Fibroblast of lung (primary cell): ENCODE measurements at regions not wholly inside any gene's neighbourhood (a gene's known extent, or its start where the extent isn't known, plus 50 kb on each side); places are given as distances from the start of the nearest gene placed in this dataset.

ENCODE experiments used
- DNase-seq, 2 donors: peaks; one replicate each; pipeline versions ENCODE4 v3.0.0 to v3.0.0-alpha.2; 2010; ENCODE audit warnings: low read depth in 2 of 2
- H2AFZ ChIP-seq: 2 replicates; pipeline ENCODE4 v1.5.1; 2012; ENCODE audit warnings: low read length, control low read depth, inconsistent platforms
- H3K27ac ChIP-seq: 2 replicates; pipeline ENCODE4 v1.5.1; 2011; ENCODE audit warnings: low read length, control low read depth; ENCODE audit not compliant: insufficient read depth
- H3K27me3 ChIP-seq: 2 replicates; pipeline ENCODE4 v1.5.1; 2011; ENCODE audit warnings: mild to moderate bottlenecking, low read length; ENCODE audit not compliant: control insufficient read depth, insufficient read depth
- H3K36me3 ChIP-seq: 2 replicates; pipeline ENCODE4 v1.5.1; 2011; ENCODE audit warnings: low read length; ENCODE audit not compliant: control insufficient read depth, insufficient read depth
- H3K4me1 ChIP-seq: 2 replicates; pipeline ENCODE4 v1.5.1; 2011; ENCODE audit warnings: low read length; ENCODE audit not compliant: control insufficient read depth, insufficient read depth; ENCODE audit errors: extremely low read depth
- H3K4me2 ChIP-seq: 2 replicates; pipeline ENCODE4 v1.5.1; 2011; ENCODE audit warnings: low read length, control low read depth; ENCODE audit not compliant: insufficient read depth; ENCODE audit errors: extremely low read depth
- H3K4me3 ChIP-seq, 4 experiments: fragments of 200-600 bp in 1 of 4; sonication (generic) in 1 of 4; replicated peaks in 1 of 4; 2 replicates each; pipeline ENCODE4 v1.5.1; 2011 to 2016; ENCODE audit warnings: low read length in 4 of 4, low read depth in 3 of 4, mild to moderate bottlenecking in 3 of 4, control low read depth in 2 of 4, inconsistent platforms in 1 of 4, mixed read lengths in 1 of 4; ENCODE audit not compliant: insufficient read depth in 1 of 4; ENCODE audit errors: control extremely low read depth in 1 of 4
- H3K79me2 ChIP-seq: 2 replicates; pipeline ENCODE4 v1.5.1; 2012; ENCODE audit warnings: mild to moderate bottlenecking, low read length, inconsistent platforms; ENCODE audit not compliant: control insufficient read depth, insufficient read depth
- H3K9ac ChIP-seq: 2 replicates; pipeline ENCODE4 v1.5.1; 2011; ENCODE audit warnings: mild to moderate bottlenecking, low read length, control low read depth; ENCODE audit not compliant: insufficient read depth
- H3K9me3 ChIP-seq: 2 replicates; pipeline ENCODE4 v1.5.1; 2012; ENCODE audit warnings: low read depth, low read length; ENCODE audit not compliant: control insufficient read depth, insufficient read depth
- H4K20me1 ChIP-seq: 2 replicates; pipeline ENCODE4 v1.5.1; 2011; ENCODE audit warnings: low read length; ENCODE audit not compliant: control insufficient read depth, insufficient read depth; ENCODE audit errors: extremely low read depth
- CTCF ChIP-seq, 2 donors: IDR thresholded peaks in 1 of 2; conservative IDR thresholded peaks in 1 of 2; 1 replicate in 1 of 2; 2 replicates in 1 of 2; pipeline ENCODE4 v1.5.1; 2011 to 2012; ENCODE audit warnings: low read length in 2 of 2, control low read depth in 1 of 2, inconsistent platforms in 1 of 2, low read depth in 1 of 2, mild to moderate bottlenecking in 1 of 2
- EZH2 ChIP-seq: IDR thresholded peaks from 2 replicates; pipeline ENCODE4 v1.5.1; 2012; ENCODE audit warnings: low read length, control low read depth, mild to moderate bottlenecking; ENCODE audit errors: missing control alignments

- Histone ChIP-seq H3K4me2 (no peak overlapping the region), H4K20me1 (no peaks in the 10 kb centered on the region), H3K27me3 (no peaks in the 10 kb centered on the region), H3K4me3 (no peak overlapping the region), H2AFZ (no peak overlapping the region), H3K9ac (no peak overlapping the region), H3K36me3 (no peaks in the 10 kb centered on the region), H3K27ac (no peak overlapping the region), H3K9me3 (peaks cover 1% of the 10 kb centered on the region), H3K79me2 (no peaks in the 10 kb centered on the region), H3K4me1 (no peaks in the 10 kb centered on the region)
- TF ChIP-seq CTCF (conservative IDR thresholded peaks at IDR 0.05 in 1 of 2, IDR thresholded peaks at IDR 0.05 in 1 of 2; ENCODE audit: low read depth in 1 of 2, low read length in 2 of 2) (no peak), EZH2 (no peak)
- DNase-seq: no peak
Observed at GRCh38 chr16:35364263-35364662, 1904.9 kb downstream of the TP53TG3F start.

GRCh38 chr16:35365675-35366074 lies 1906.3 kb downstream of the TP53TG3F start:
- no peaks in the 10 kb centered on the region for H3K4me1 ChIP-seq
- no peak overlapping the region for H3K9ac ChIP-seq
- no peaks in the 10 kb centered on the region for H3K27me3 ChIP-seq
- no peak for TF ChIP-seq CTCF (conservative IDR thresholded peaks at IDR 0.05 in 1 of 2, IDR thresholded peaks at IDR 0.05 in 1 of 2; ENCODE audit: low read depth in 1 of 2, low read length in 2 of 2)
- TF ChIP-seq EZH2: no peak
- H2AFZ ChIP-seq: no peak overlapping the region
- no peak overlapping the region for H3K4me3 ChIP-seq
- H3K27ac ChIP-seq: no peak overlapping the region
- H3K79me2 ChIP-seq: no peaks in the 10 kb centered on the region
- no peak for DNase-seq
- H4K20me1 ChIP-seq: no peaks in the 10 kb centered on the region
- H3K4me2 ChIP-seq: no peak overlapping the region
- H3K9me3 ChIP-seq: peaks cover 1% of the 10 kb centered on the region
- H3K36me3 ChIP-seq: no peaks in the 10 kb centered on the region

GRCh38 chr16:35370617-35371016 lies 1911.2 kb downstream of the TP53TG3F start:
- DNase-seq: no peak
- Histone ChIP-seq H4K20me1 (no peaks in the 10 kb centered on the region), H2AFZ (no peak overlapping the region), H3K27ac (no peak overlapping the region), H3K4me1 (no peaks in the 10 kb centered on the region), H3K27me3 (no peaks in the 10 kb centered on the region), H3K9me3 (no peaks in the 10 kb centered on the region), H3K79me2 (no peaks in the 10 kb centered on the region), H3K9ac (no peak overlapping the region), H3K4me3 (no peak overlapping the region), H3K36me3 (no peaks in the 10 kb centered on the region), H3K4me2 (no peak overlapping the region)
- TF ChIP-seq EZH2: no peak
- no peak for TF ChIP-seq CTCF (conservative IDR thresholded peaks at IDR 0.05 in 1 of 2, IDR thresholded peaks at IDR 0.05 in 1 of 2; ENCODE audit: low read depth in 1 of 2, low read length in 2 of 2)
